IPS-18a (cell line): ENCODE measurements at regions not wholly inside any gene's neighbourhood (a gene's known extent, or its start where the extent isn't known, plus 50 kb on each side); places are given as distances from the start of the nearest gene placed in this dataset.

Source experiments
- H3K27ac ChIP-seq: one replicate; pipeline ENCODE4 v1.5.1; 2013; ENCODE audit warnings: low read length
- H3K27me3 ChIP-seq: one replicate; pipeline ENCODE4 v1.6.1; 2013; ENCODE audit warnings: mild to moderate bottlenecking, low read length; ENCODE audit not compliant: control insufficient read depth, insufficient read depth
- H3K36me3 ChIP-seq: one replicate; pipeline ENCODE4 v1.6.1; 2013; ENCODE audit warnings: low read depth, low read length; ENCODE audit not compliant: control insufficient read depth
- H3K4me1 ChIP-seq: one replicate; pipeline ENCODE4 v1.6.1; 2013; ENCODE audit warnings: low read depth, low read length; ENCODE audit not compliant: control insufficient read depth
- H3K4me3 ChIP-seq: one replicate; pipeline ENCODE4 v1.5.1; 2013; ENCODE audit warnings: low read length
- H3K9ac ChIP-seq: one replicate; pipeline ENCODE4 v1.6.1; 2013; ENCODE audit warnings: mild to moderate bottlenecking, low read length, moderate library complexity
- H3K9me3 ChIP-seq: one replicate; pipeline ENCODE4 v1.6.1; 2013; ENCODE audit warnings: low read depth, low read length; ENCODE audit not compliant: control insufficient read depth

DNA sequence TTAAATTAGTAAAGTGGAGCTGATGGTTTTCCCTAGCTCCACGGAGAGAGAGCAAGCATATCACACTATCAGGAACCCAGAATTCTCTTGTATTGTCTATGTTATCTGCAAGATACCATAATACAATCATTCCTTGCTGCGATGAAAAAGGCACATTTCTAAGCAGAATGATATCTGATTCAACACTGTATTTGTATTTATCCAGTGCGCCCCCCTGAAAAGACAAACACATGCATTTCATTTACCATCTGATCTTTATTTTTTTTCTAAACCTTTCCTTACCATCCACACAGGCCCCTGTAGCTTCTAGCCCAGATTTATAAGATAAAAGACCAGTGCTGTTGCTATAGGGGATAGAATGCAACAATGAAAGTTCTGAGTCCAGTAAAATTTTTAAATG is 420.6 kb downstream of the TDRD15 start:
- H3K4me1 ChIP-seq = no peaks in the 10 kb centered on the region

DNA sequence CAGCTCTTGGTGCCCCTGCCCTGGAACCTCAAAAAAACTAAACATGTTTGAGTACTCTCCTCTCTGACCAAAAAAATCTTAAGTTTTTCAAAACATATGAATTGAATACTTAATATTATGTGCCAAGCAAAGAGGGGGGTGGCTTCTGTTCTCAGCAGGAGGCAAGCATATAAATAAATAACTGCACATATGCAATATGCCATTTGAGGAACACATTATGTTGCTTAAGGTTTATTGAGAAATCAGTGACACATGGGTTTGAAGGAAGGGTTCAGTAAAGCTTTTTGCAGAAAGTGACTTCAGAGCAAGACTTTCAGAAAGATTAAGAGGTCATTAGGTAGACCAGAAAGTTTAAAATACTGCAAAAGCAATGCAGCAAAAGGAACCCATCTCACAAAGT is 429.2 kb downstream of the TDRD15 start:
- Histone ChIP-seq H3K27ac (no peak overlapping the region), H3K4me1 (no peaks in the 10 kb centered on the region), H3K27me3 (no peaks in the 10 kb centered on the region), H3K9me3 (no peaks in the 10 kb centered on the region), H3K9ac (no peak overlapping the region), H3K4me3 (no peak overlapping the region), H3K36me3 (no peaks in the 10 kb centered on the region)

More for the DNA sequence above, 420.6 kb downstream of the TDRD15 start:
- no peak overlapping the region for H3K4me3 ChIP-seq
- no peaks in the 10 kb centered on the region for H3K36me3 ChIP-seq
- no peak overlapping the region for H3K27ac ChIP-seq
- H3K27me3 ChIP-seq = no peaks in the 10 kb centered on the region
- H3K9ac ChIP-seq = no peak overlapping the region
- no peaks in the 10 kb centered on the region for H3K9me3 ChIP-seq

DNA sequence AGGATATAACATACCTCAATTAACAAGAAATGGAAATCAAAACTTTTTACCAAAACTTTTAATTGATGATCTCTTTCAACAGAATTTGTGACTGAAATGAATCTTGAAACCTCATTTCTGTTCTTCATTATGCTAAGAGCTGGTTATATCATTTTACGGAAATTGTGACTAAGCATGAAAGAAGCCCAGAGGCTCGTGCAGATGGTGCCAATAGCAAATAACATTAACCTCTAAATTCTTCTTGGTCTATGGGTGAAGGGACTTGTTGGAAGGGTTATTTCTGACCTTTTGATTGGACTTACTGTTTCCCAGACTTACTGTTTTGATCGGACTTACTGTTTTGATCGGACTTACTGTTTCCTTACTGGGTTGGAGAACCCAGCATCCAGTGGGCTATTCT is 435.6 kb downstream of the TDRD15 start:
- Histone ChIP-seq H3K36me3 (no peaks in the 10 kb centered on the region), H3K27ac (no peak overlapping the region), H3K9me3 (no peaks in the 10 kb centered on the region), H3K9ac (no peak overlapping the region), H3K27me3 (no peaks in the 10 kb centered on the region), H3K4me3 (no peak overlapping the region), H3K4me1 (no peaks in the 10 kb centered on the region)

DNA sequence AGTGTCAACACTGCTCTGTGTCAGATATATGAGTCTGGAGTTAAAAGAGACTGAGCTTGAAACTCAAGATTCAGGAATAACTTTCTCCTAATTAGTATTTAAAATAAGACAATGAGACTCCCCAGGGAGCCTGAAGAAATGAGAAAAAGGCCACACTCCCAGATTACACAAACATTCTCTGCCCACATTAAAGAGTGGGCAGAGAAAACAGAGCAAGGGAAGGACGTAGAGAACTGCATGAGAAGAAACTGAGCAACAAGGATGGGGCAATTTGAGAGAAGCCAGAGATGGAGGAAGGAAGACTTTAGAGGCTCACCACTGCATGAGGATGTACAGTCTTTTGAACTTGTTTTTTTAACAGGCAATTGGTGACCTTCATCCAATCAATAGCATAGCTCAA is 438.2 kb downstream of the TDRD15 start:
- Histone ChIP-seq H3K27me3 (no peaks in the 10 kb centered on the region), H3K4me3 (no peak overlapping the region), H3K9me3 (no peaks in the 10 kb centered on the region), H3K9ac (no peak overlapping the region), H3K4me1 (no peaks in the 10 kb centered on the region), H3K36me3 (no peaks in the 10 kb centered on the region), H3K27ac (no peak overlapping the region)

DNA sequence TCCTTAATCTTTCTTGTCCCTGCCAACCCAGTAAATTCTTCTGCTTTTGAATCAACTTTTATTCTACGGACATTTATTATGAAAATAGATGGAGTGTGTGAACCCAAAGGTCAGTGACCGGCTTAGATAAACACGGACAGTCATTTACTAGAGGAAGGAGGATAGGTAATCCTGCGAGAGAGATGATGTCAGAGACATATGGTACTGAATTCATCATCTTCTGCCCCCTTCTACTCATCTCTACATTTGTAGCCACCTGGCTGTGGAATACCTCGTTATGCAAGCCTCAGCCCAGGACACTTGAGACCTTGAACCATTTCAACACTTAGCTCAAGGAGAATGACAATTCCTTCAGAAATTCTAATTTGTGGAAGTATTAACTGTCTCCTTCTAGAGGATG is 443.6 kb downstream of the TDRD15 start:
- no peaks in the 10 kb centered on the region for H3K9me3 ChIP-seq
- H3K9ac ChIP-seq = no peak overlapping the region
- H3K4me3 ChIP-seq = no peak overlapping the region
- H3K27ac ChIP-seq = no peak overlapping the region
- no peaks in the 10 kb centered on the region for H3K27me3 ChIP-seq
- H3K36me3 ChIP-seq = no peaks in the 10 kb centered on the region
- peaks cover 5% of the 10 kb centered on the region for H3K4me1 ChIP-seq

DNA sequence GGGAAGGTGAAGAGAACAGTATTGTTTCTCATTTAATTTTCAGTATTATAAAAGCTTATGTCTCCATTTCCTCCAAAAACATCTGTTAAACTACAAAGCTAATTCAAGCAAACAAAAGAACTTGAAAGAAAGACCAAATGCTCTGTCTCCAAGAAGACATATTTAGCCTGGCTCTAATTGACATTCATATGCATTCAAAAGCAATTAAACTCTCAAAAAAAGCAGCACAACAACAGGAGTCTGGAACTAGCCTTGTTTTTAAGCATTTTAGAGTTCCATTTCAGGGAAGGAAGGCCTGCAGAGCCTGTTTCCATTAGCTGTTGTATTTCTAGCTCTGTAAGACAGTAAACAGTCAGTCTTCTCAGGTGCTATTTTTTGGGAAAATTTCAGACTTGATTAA is 447.9 kb downstream of the TDRD15 start:
- Histone ChIP-seq H3K4me3 (no peak overlapping the region), H3K9ac (no peak overlapping the region), H3K9me3 (no peaks in the 10 kb centered on the region), H3K27me3 (no peaks in the 10 kb centered on the region), H3K36me3 (no peaks in the 10 kb centered on the region), H3K27ac (no peak overlapping the region), H3K4me1 (peaks cover 5% of the 10 kb centered on the region)

DNA sequence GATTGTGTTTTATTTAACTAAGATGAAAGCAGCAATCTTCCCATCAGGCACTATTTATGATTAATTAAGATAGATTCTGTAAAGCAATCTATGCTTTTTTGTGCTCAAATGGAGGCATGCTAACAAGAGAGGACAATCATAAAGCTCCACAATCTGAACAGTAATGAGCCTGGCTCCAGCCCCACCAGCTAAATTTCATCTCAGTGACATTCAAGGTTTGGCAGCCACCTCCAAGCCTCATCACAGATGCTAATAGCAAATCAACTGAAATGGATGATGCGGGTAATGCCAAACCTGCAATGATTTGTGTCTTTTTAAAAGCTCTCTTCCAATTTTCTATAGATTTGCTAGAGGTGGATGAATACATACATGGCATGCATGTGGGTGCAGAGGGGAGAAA is 456.6 kb downstream of the TDRD15 start:
- Histone ChIP-seq H3K9me3 (no peaks in the 10 kb centered on the region), H3K4me3 (no peak overlapping the region), H3K9ac (no peak overlapping the region), H3K36me3 (no peaks in the 10 kb centered on the region), H3K27ac (no peak overlapping the region), H3K27me3 (no peaks in the 10 kb centered on the region), H3K4me1 (peaks cover 3% of the 10 kb centered on the region)

DNA sequence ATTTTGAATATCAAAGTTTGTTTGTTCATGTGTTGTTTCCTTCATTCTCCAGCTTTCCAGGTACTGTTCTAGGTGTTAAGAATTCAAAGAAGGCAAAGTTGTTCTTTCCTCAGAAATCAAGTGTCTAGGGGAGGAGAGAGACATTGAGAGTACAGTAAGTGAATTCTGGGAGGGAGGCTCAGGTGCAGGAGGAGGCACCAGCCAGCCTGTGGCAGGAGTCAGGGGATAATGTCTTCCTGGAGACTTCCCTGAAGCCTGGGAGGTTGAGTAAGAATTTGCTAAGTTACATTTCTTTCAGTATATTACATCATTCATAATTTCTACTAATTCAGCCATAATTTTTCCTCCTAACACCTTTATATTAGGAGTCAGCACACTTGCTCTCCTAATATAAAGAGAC is 462.1 kb downstream of the TDRD15 start:
- Histone ChIP-seq H3K9ac (no peak overlapping the region), H3K27me3 (no peaks in the 10 kb centered on the region), H3K4me1 (peaks cover 6% of the 10 kb centered on the region), H3K27ac (no peak overlapping the region), H3K9me3 (no peaks in the 10 kb centered on the region), H3K36me3 (no peaks in the 10 kb centered on the region), H3K4me3 (no peak overlapping the region)

DNA sequence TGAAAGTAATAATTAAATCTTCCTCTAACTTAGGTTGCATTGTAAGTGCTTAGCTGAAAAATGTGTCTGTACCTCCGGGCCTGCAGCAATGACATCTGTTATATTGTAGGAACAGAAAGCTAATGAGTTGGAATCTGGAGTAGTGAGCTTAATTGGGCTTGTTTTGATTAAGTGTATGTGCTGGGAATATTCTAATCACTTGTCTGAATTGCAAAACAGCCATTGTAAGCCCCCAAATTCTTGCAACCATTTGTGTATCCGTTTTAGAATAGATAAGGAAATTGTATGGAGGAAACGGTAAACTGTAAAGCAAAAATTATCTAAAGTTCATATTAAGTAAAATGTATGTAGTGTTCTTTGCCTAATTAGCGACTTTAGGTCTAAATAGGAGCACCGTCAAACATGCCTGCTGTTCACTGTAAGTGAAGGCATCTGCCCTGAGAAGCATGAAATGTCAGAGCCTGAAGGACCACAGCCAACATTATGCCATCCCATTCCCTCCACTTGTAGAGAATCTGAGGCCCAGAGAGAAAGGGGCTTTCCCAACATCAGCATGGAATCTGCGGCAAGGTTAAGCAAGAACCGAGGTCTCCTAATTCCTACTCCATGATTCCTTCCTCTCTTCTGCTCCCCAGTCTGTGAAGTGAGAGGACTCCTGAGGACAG is 466.4 kb downstream of the TDRD15 start:
- Histone ChIP-seq H3K9me3 (no peaks in the 10 kb centered on the region), H3K4me3 (no peak overlapping the region)

DNA sequence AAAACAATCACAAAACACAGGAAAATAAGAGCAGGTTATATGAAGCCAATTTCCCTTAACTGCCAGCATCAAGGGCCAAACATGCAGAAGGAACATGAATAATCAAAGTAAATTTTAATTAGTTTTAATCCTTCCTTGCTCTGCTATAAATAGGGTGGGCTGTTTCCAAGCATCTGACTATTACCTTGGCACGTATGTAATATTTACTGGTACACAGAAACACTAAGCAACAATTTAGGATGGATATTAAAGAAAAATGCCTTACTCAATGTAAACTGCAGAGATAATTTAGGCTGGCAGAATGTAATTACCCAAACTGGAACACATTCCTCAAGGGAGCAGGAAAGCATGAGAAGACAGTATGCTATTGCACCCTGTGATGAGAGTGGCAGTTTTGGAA is 468.2 kb downstream of the TDRD15 start:
- Histone ChIP-seq H3K9ac (no peak overlapping the region), H3K27me3 (no peaks in the 10 kb centered on the region), H3K36me3 (no peaks in the 10 kb centered on the region), H3K4me3 (no peak overlapping the region), H3K27ac (no peak overlapping the region), H3K9me3 (no peaks in the 10 kb centered on the region), H3K4me1 (no peaks in the 10 kb centered on the region)

More for the DNA sequence above, 466.4 kb downstream of the TDRD15 start:
- Histone ChIP-seq H3K9ac (no peak overlapping the region), H3K27me3 (no peaks in the 10 kb centered on the region), H3K4me1 (peaks cover 5% of the 10 kb centered on the region), H3K36me3 (no peaks in the 10 kb centered on the region), H3K27ac (no peak overlapping the region)

DNA sequence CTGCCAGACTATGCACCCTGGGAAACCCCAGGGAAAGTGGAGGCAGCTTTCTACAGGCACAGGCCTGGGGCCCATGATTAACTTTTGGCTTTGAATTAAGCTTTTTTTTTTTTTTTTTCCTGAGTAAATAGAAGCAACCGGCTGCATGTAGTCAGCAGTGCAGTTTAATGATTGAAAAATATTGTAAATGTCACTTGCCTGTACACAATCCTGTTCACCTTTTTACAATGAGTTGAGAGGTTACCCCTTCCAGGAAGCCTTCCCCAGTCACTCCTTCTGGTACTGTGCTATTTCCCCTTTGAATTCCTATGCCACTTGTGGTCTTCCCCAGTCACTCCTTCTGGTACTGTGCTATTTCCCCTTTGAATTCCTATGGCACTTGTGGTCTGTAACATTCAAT is 475.6 kb downstream of the TDRD15 start:
- Histone ChIP-seq H3K27me3 (no peaks in the 10 kb centered on the region), H3K36me3 (no peaks in the 10 kb centered on the region), H3K4me1 (no peaks in the 10 kb centered on the region), H3K4me3 (no peak overlapping the region), H3K9ac (no peak overlapping the region), H3K27ac (no peak overlapping the region), H3K9me3 (no peaks in the 10 kb centered on the region)

DNA sequence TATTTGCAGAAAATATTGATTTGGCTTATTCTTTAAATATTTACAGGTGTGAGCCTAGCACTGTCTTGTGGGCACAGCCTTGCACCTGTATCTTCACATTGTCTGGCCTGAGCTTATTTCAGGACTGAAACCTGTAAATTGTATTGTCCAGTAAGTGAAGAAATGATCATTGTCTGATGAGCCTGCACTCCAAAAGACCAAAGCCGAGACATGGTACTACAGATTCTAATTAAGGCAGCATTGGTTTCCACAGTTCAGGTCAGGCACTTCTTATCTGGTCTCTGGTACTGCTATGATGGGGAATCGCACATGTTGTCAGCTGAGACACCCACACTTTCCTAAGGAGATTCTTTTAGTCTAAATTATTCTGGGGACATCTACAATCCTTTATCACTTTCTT is 479.0 kb downstream of the TDRD15 start:
- H3K9me3 ChIP-seq = no peaks in the 10 kb centered on the region
- no peaks in the 10 kb centered on the region for H3K27me3 ChIP-seq
- no peaks in the 10 kb centered on the region for H3K36me3 ChIP-seq
- H3K9ac ChIP-seq = no peak overlapping the region
- H3K4me1 ChIP-seq = no peaks in the 10 kb centered on the region
- no peak overlapping the region for H3K27ac ChIP-seq
- H3K4me3 ChIP-seq = no peak overlapping the region
